ENCODE measurements at regions not wholly inside any gene's neighbourhood (a gene's known extent, or its start where the extent isn't known, plus 50 kb on each side); places are given as distances from the start of the nearest gene placed in this dataset.

DNA sequence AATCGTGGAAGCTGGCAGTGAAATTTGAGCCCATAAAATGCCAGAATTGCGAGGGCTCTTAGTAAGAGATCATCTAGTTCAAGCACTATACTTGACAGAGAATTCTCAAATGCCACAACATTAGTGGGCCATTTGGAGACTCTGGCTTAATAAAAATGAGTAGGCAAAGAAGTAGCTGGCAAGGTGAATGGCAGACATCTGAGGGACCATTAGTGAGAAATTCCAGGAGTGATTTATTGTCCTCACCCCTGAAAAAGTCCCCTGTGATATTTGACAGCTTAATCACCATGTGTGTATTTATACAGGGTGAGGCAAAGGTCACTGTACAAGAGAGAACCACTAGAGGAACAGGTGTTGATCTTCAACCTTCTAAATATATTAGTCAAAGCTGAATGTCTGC lies 207.5 kb downstream of the CHRDL1 start:
- no peaks in the 10 kb centered on the region for H3F3A ChIP-seq (ENCODE audit: insufficient read depth, low read length, poor library complexity, severe bottlenecking)
- no peak overlapping the region for H2AFZ ChIP-seq (ENCODE audit: low read depth, low read length)

DNA sequence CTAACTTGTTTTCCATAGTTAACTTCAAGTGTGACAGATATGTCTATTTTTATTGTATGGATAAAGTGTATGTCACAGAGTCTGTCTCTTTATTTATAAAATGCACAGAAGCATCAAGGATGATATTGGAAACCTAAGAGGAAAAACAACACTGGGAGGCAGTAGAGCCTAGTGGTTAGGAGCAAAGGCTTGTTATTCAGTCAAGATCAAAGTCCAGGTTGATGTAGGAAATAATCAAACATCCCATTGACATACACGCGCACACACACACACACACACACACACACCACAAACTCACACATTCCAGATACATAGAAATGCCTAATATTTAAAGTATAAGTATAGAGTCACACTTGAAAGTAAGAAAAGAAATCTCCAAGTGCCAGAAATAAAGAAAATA lies 206.8 kb downstream of the CHRDL1 start:
- H3K4me3 ChIP-seq (ENCODE audit: low read length): no peak overlapping the region
- no peak overlapping the region for H2AFZ ChIP-seq (ENCODE audit: low read depth, low read length)
- H3K27ac ChIP-seq (ENCODE audit: low read length): no peak overlapping the region
- H3F3A ChIP-seq (ENCODE audit: insufficient read depth, low read length, poor library complexity, severe bottlenecking): no peaks in the 10 kb centered on the region
- no peak overlapping the region for H3K9ac ChIP-seq (ENCODE audit: low read length)
- TF ChIP-seq TAF1 (IDR thresholded peaks at IDR 0.05; ENCODE audit: low read depth): no peak
- TF ChIP-seq RAD21 (conservative IDR thresholded peaks at IDR 0.05): peak; percentile 13
- TF ChIP-seq, protein P1, sequence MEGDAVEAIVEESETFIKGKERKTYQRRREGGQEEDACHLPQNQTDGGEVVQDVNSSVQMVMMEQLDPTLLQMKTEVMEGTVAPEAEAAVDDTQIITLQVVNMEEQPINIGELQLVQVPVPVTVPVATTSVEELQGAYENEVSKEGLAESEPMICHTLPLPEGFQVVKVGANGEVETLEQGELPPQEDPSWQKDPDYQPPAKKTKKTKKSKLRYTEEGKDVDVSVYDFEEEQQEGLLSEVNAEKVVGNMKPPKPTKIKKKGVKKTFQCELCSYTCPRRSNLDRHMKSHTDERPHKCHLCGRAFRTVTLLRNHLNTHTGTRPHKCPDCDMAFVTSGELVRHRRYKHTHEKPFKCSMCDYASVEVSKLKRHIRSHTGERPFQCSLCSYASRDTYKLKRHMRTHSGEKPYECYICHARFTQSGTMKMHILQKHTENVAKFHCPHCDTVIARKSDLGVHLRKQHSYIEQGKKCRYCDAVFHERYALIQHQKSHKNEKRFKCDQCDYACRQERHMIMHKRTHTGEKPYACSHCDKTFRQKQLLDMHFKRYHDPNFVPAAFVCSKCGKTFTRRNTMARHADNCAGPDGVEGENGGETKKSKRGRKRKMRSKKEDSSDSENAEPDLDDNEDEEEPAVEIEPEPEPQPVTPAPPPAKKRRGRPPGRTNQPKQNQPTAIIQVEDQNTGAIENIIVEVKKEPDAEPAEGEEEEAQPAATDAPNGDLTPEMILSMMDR (IDR thresholded peaks at IDR 0.05; ENCODE audit: poor library complexity, severe bottlenecking): no peak
- TF ChIP-seq SMC3 (conservative IDR thresholded peaks at IDR 0.05; ENCODE audit: poor library complexity): no peak
- TF ChIP-seq MXI1 (conservative IDR thresholded peaks at IDR 0.05; ENCODE audit: poor library complexity, severe bottlenecking): no peak
- H3K36me3 ChIP-seq (ENCODE audit: insufficient read depth, low read length): no peaks in the 10 kb centered on the region
- H3K79me2 ChIP-seq (replicated peaks; ENCODE audit: insufficient read depth, low read length): no peaks in the 10 kb centered on the region
- H4K20me1 ChIP-seq (ENCODE audit: insufficient read depth): no peaks in the 10 kb centered on the region
- H3K9me2 ChIP-seq (ENCODE audit: insufficient read depth, low read length): no peaks in the 10 kb centered on the region
- no peaks in the 10 kb centered on the region for H3K9me3 ChIP-seq (ENCODE audit: low read length)
- H3K4me2 ChIP-seq (ENCODE audit: low read length): no peak overlapping the region
- no peaks in the 10 kb centered on the region for H3K27me3 ChIP-seq (ENCODE audit: insufficient read depth, low read depth, low read length)

More for the DNA sequence above, 207.5 kb downstream of the CHRDL1 start:
- Histone ChIP-seq H4K20me1 (ENCODE audit: insufficient read depth) (no peaks in the 10 kb centered on the region), H3K27ac (ENCODE audit: low read length) (no peak overlapping the region), H3K4me2 (ENCODE audit: low read length) (no peak overlapping the region), H3K27me3 (ENCODE audit: insufficient read depth, low read depth, low read length) (no peaks in the 10 kb centered on the region), H3K4me3 (ENCODE audit: low read length) (no peak overlapping the region), H3K9ac (ENCODE audit: low read length) (no peak overlapping the region), H3K79me2 (replicated peaks; ENCODE audit: insufficient read depth, low read length) (no peaks in the 10 kb centered on the region), H3K9me3 (ENCODE audit: low read length) (no peaks in the 10 kb centered on the region), H3K36me3 (ENCODE audit: insufficient read depth, low read length) (no peaks in the 10 kb centered on the region), H3K9me2 (ENCODE audit: insufficient read depth, low read length) (no peaks in the 10 kb centered on the region)
- no peak for TF ChIP-seq POLR2AphosphoS5 (IDR thresholded peaks at IDR 0.05)
- TF ChIP-seq EP300 (conservative IDR thresholded peaks at IDR 0.05; ENCODE audit: poor library complexity, severe bottlenecking): peak; percentile 26

DNA sequence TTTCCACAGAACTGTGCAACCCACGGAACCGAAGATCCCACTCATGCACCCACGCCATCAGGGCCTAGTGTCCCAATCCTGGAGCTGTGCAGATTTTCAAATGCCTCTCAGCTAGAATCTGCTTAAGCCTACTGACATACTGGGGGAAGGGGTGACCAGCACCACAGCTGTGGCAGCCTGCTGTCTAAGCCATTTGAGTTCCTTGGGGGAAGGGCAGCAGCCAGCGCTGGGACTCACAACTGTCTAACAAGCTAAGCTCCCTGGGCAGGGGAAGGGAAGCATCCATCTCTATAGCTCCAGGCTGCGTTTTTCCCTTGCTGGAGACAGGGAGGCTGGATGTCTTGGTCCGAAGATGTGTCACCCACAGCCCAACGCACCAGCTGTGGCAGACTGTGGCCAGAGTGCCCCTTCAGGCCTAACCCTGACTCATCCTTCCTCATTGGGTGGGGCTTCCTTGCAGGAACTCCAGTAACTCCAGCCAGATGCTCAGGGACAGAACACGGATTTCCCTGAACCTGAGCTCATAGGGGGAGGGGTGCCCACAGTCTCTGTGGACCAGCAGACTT lies 194.8 kb downstream of the CHRDL1 start:
- Histone ChIP-seq H3F3A (ENCODE audit: insufficient read depth, low read length, poor library complexity, severe bottlenecking) (no peaks in the 10 kb centered on the region), H3K27ac (ENCODE audit: low read length) (no peak overlapping the region), H3K36me3 (ENCODE audit: insufficient read depth, low read length) (no peaks in the 10 kb centered on the region), H3K4me2 (ENCODE audit: low read length) (no peak overlapping the region), H4K20me1 (ENCODE audit: insufficient read depth) (no peaks in the 10 kb centered on the region), H3K9ac (ENCODE audit: low read length) (no peak overlapping the region), H3K9me2 (ENCODE audit: insufficient read depth, low read length) (no peaks in the 10 kb centered on the region), H2AFZ (ENCODE audit: low read depth, low read length) (no peak overlapping the region), H3K9me3 (ENCODE audit: low read length) (no peaks in the 10 kb centered on the region), H3K4me3 (ENCODE audit: low read length) (no peak overlapping the region), H3K27me3 (ENCODE audit: insufficient read depth, low read depth, low read length) (no peaks in the 10 kb centered on the region), H3K79me2 (replicated peaks; ENCODE audit: insufficient read depth, low read length) (no peaks in the 10 kb centered on the region)
- TF ChIP-seq MXI1 (conservative IDR thresholded peaks at IDR 0.05; ENCODE audit: poor library complexity, severe bottlenecking): no peak
- TF ChIP-seq SMC3 (conservative IDR thresholded peaks at IDR 0.05; ENCODE audit: poor library complexity): no peak
- TF ChIP-seq EP300 (conservative IDR thresholded peaks at IDR 0.05; ENCODE audit: poor library complexity, severe bottlenecking): no peak
- TF ChIP-seq POLR2AphosphoS5 (IDR thresholded peaks at IDR 0.05): no peak
- TF ChIP-seq, protein P2, sequence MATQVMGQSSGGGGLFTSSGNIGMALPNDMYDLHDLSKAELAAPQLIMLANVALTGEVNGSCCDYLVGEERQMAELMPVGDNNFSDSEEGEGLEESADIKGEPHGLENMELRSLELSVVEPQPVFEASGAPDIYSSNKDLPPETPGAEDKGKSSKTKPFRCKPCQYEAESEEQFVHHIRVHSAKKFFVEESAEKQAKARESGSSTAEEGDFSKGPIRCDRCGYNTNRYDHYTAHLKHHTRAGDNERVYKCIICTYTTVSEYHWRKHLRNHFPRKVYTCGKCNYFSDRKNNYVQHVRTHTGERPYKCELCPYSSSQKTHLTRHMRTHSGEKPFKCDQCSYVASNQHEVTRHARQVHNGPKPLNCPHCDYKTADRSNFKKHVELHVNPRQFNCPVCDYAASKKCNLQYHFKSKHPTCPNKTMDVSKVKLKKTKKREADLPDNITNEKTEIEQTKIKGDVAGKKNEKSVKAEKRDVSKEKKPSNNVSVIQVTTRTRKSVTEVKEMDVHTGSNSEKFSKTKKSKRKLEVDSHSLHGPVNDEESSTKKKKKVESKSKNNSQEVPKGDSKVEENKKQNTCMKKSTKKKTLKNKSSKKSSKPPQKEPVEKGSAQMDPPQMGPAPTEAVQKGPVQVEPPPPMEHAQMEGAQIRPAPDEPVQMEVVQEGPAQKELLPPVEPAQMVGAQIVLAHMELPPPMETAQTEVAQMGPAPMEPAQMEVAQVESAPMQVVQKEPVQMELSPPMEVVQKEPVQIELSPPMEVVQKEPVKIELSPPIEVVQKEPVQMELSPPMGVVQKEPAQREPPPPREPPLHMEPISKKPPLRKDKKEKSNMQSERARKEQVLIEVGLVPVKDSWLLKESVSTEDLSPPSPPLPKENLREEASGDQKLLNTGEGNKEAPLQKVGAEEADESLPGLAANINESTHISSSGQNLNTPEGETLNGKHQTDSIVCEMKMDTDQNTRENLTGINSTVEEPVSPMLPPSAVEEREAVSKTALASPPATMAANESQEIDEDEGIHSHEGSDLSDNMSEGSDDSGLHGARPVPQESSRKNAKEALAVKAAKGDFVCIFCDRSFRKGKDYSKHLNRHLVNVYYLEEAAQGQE (IDR thresholded peaks at IDR 0.05; ENCODE audit: borderline replicate concordance): no peak
- TF ChIP-seq EZH2 (IDR thresholded peaks at IDR 0.05; ENCODE audit: borderline replicate concordance, insufficient read depth, low read length, poor library complexity, severe bottlenecking): no peak
- TF ChIP-seq TAF1 (IDR thresholded peaks at IDR 0.05; ENCODE audit: low read depth): no peak
- TF ChIP-seq, protein P1 (IDR thresholded peaks at IDR 0.05; ENCODE audit: poor library complexity, severe bottlenecking): no peak
- TF ChIP-seq RAD21 (conservative IDR thresholded peaks at IDR 0.05): no peak

Measured in neural cell (in vitro differentiated cells).